HCT116 (cell line): ENCODE measurements at regions not wholly inside any gene's neighbourhood (a gene's known extent, or its start where the extent isn't known, plus 50 kb on each side); places are given as distances from the start of the nearest gene placed in this dataset.

Source experiments
- ATAC-seq: fragments of 200-7000 bp; cut with Tn5 transposase; 2 replicates; pipeline ENCODE4 v1.9.1; 2020; ENCODE audit warnings: mild to moderate bottlenecking, moderate library complexity
- BruUV-seq: library from RNA; stranded (reverse); fragments of 400-500 nt; replicated peaks from 2 replicates; lab custom pipeline; 2021; lab: Mats Ljungman, UMichigan
- CTCF ChIA-PET: fragments of 300-600 bp; sonication (Branson Sonifier 250); formaldehyde crosslinking; loops from one replicate; lab custom pipeline; 2021; ENCODE audit warnings: antibody characterized with exemption; lab: Charles Lee
- POLR2A ChIA-PET: fragments of 300-600, 350-600 bp; sonication (Branson Sonifier 250); formaldehyde crosslinking; loops from one replicate; lab custom pipeline; 2021; ENCODE audit warnings: antibody characterized with exemption; lab: Charles Lee
- RAD21 ChIA-PET, 2 experiments: fragments of 300-600 bp; sonication (Branson Sonifier 250); formaldehyde crosslinking; loops; one replicate each; lab custom pipeline; 2023; ENCODE audit warnings: low total read pairs in 2 of 2; ENCODE audit not compliant: uncharacterized antibody in 2 of 2, unreplicated experiment in 2 of 2, low non-redundant PET in 1 of 2; lab: Charles Lee
- DNase-seq: peaks from one replicate; pipeline ENCODE4 v3.0.0-alpha.2; 2010; ENCODE audit warnings: low read depth, low spot score
- H2AFZ ChIP-seq: fragments of 200-600 bp; shearing (Covaris generic), sonication (generic); 2 replicates; pipeline ENCODE4 v1.6.1; 2017; ENCODE audit warnings: low read depth, mixed run types, mixed read lengths, antibody characterized with exemption, low read length; ENCODE audit not compliant: poor library complexity, severe bottlenecking
- H3K27ac ChIP-seq: 2 replicates; pipeline ENCODE4 v1.5.1; 2012; ENCODE audit warnings: low read depth, low read length
- H3K27me3 ChIP-seq: fragments of 200-600 bp; sonication (generic); 2 replicates; pipeline ENCODE4 v1.6.1; 2016; ENCODE audit warnings: mixed run types, low read length, mixed read lengths; ENCODE audit not compliant: insufficient read depth
- H3K36me3 ChIP-seq, 2 experiments: fragments of 200-500 bp in 1 of 2; fragments of 200-600 bp in 1 of 2; sonication (Bioruptor generic) in 1 of 2; sonication (generic) in 1 of 2; 2 replicates each; pipeline versions ENCODE4 v1.5.1 to v1.6.1; 2014 to 2016; ENCODE audit warnings: low read length in 2 of 2, inconsistent platforms in 1 of 2, mixed read lengths in 1 of 2, mixed run types in 1 of 2; ENCODE audit not compliant: insufficient read depth in 2 of 2, control insufficient read depth in 1 of 2
- H3K4me1 ChIP-seq, 2 experiments: fragments of 200-600 bp in 1 of 2; sonication (generic) in 1 of 2; 2 replicates each; pipeline versions ENCODE4 v1.5.1 to v1.6.1; 2012 to 2017; ENCODE audit warnings: low read length in 2 of 2, inconsistent platforms in 1 of 2, mild to moderate bottlenecking in 1 of 2, mixed read lengths in 1 of 2, mixed run types in 1 of 2, moderate library complexity in 1 of 2; ENCODE audit not compliant: insufficient read depth in 2 of 2, control insufficient read depth in 1 of 2
- H3K4me2 ChIP-seq: fragments of 200-600 bp; sonication (generic); 2 replicates; pipeline ENCODE4 v1.6.1; 2017; ENCODE audit warnings: mixed run types, low read length, mixed read lengths
- H3K4me3 ChIP-seq, 2 experiments: fragments of 200-600 bp in 1 of 2; sonication (generic) in 1 of 2; replicated peaks in 1 of 2; 2 replicates each; pipeline ENCODE4 v1.5.1; 2011 to 2016; ENCODE audit warnings: low read length in 2 of 2, control low read depth in 1 of 2, low read depth in 1 of 2, mild to moderate bottlenecking in 1 of 2, mixed read lengths in 1 of 2, mixed run types in 1 of 2
- H3K79me2 ChIP-seq: fragments of 200-600 bp; sonication (generic); 2 replicates; pipeline ENCODE4 v1.6.1; 2017; ENCODE audit warnings: mild to moderate bottlenecking, mixed run types, low read length, moderate library complexity, mixed read lengths; ENCODE audit not compliant: insufficient read depth
- H3K9ac ChIP-seq: fragments of 200-600 bp; sonication (generic); 2 replicates; pipeline ENCODE4 v1.6.1; 2016; ENCODE audit warnings: low read length, mixed read lengths
- H3K9me2 ChIP-seq: fragments of 200-600 bp; sonication (generic), shearing (Covaris generic); 2 replicates; pipeline ENCODE4 v1.6.1; 2017; ENCODE audit warnings: mixed run types, mild to moderate bottlenecking, moderate library complexity; ENCODE audit not compliant: insufficient read depth
- H3K9me3 ChIP-seq, 2 experiments: fragments of 200-500 bp in 1 of 2; fragments of 200-600 bp in 1 of 2; sonication (Bioruptor generic) in 1 of 2; sonication (generic) in 1 of 2; 2 replicates each; pipeline ENCODE4 v1.6.1; 2014 to 2017; ENCODE audit warnings: low read length in 2 of 2, mixed read lengths in 2 of 2, inconsistent platforms in 1 of 2, low read depth in 1 of 2, mild to moderate bottlenecking in 1 of 2, mixed run types in 1 of 2, moderate library complexity in 1 of 2; ENCODE audit not compliant: control insufficient read depth in 1 of 2, insufficient read depth in 1 of 2
- H4K20me1 ChIP-seq: fragments of 200-600 bp; sonication (generic), shearing (Covaris generic); 2 replicates; pipeline ENCODE4 v1.6.1; 2017; ENCODE audit warnings: mixed run types, mild to moderate bottlenecking, moderate library complexity; ENCODE audit not compliant: insufficient read depth
- TCF7L2 ChIP-seq: IDR thresholded peaks from 2 replicates; pipeline ENCODE4 v1.7.0; 2011; ENCODE audit warnings: borderline replicate concordance, inconsistent platforms; ENCODE audit not compliant: insufficient read depth, insufficient read length; ENCODE audit errors: extremely low read depth
- YY1 ChIP-seq: IDR thresholded peaks from 2 replicates; pipeline ENCODE4 v1.6.1; 2011; ENCODE audit warnings: low read length, low read depth, moderate library complexity, mild to moderate bottlenecking; ENCODE audit not compliant: insufficient replicate concordance; ENCODE audit errors: extremely low read depth
- ZNF274 ChIP-seq: fragments of 200-500 bp; sonication (Bioruptor generic); IDR thresholded peaks from 2 replicates; pipeline ENCODE4 v1.6.1; 2014; ENCODE audit warnings: mild to moderate bottlenecking, low read depth, low read length, inconsistent platforms
- intact Hi-C: fragments of 100-400 bp; cut with micrococcal nuclease; formaldehyde crosslinking; loops from 2 replicates; pipeline ENCODE4 v1.10.0; 2022
- TF ChIP-seq, protein P1 (sequence below): IDR thresholded peaks from 2 replicates; pipeline ENCODE4 v1.6.1; 2011; ENCODE audit warnings: mild to moderate bottlenecking, low read length, moderate library complexity; ENCODE audit not compliant: insufficient replicate concordance; ENCODE audit errors: extremely low read depth

DNA sequence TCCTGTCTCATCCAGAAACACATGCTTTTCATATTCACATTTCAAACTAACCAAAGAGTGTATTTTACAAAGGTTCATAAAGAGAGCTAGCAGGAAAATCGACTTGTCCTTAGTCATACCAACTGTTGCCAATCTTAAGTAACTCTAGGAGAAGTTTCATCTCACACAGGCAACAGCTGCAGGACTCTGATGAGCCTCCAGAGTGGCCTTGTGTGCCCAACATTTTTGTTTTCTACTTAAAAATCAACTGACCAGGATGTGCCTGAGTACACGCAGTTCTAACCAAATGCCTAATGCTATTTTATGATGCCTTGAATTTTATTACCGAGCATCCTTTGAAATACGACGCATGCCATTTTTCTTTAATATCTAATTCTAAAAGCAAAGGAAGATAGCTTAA is 595.9 kb upstream of the LRRTM4 start:
- Histone ChIP-seq H3K4me3 (no peak overlapping the region), H4K20me1 (no peaks in the 10 kb centered on the region; the same call in 1 of the 2 replicates), H3K9ac (no peak overlapping the region), H3K4me2 (no peak overlapping the region), H3K36me3 (no peaks in the 10 kb centered on the region), H2AFZ (no peak overlapping the region), H3K27ac (no peak overlapping the region), H3K4me1 (no peaks in the 10 kb centered on the region), H3K79me2 (no peaks in the 10 kb centered on the region), H3K9me3 (peaks cover under 1 to 18% of the 10 kb centered on the region in 2 experiments; a peak in 2 of 4 replicates), H3K27me3 (no peaks in the 10 kb centered on the region), H3K9me2 (no peaks in the 10 kb centered on the region)
- DNase-seq (no peak), ATAC-seq (no peak)
- ChIA-PET CTCF (no interaction called here), RAD21 (no interaction called here), POLR2A (no interaction called here)
- TF ChIP-seq ZNF274, result no peak
- no peak for TF ChIP-seq TCF7L2
- intact Hi-C loops, result no loop called here
- no TSS peak for BruUV-seq

DNA sequence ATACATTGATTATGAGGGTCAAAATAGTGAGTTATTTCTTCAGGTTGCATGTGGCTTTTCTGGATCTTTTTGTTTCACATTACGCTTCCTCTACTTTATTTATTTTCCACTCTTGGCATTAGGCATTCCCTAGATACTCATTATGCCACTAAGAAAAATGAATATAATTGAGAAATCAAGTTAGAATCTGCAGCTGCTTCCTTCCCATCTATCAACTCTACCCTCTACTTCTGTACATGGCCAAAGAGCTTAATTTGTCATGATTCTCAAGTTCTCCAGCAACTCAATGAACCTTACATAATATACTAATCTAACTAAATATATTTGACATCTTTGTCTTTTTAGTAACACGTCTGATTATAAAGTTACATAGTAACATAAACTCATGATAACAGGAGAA is 598.1 kb upstream of the LRRTM4 start:
- ChIA-PET RAD21 (no interaction called here), POLR2A (no interaction called here), CTCF (no interaction called here)
- intact Hi-C loops, result no loop called here
- Histone ChIP-seq H3K4me1 (no peaks in the 10 kb centered on the region), H4K20me1 (no peaks in the 10 kb centered on the region; the same call in 1 of the 2 replicates), H3K27ac (no peak overlapping the region), H3K9ac (no peak overlapping the region), H3K36me3 (no peaks in the 10 kb centered on the region), H3K9me2 (no peaks in the 10 kb centered on the region), H3K79me2 (no peaks in the 10 kb centered on the region), H3K27me3 (no peaks in the 10 kb centered on the region), H3K4me3 (no peak overlapping the region), H3K9me3 (peaks cover 5 to 13% of the 10 kb centered on the region in 2 experiments; a peak in 1 of 4 replicates), H2AFZ (no peak overlapping the region)
- DNase-seq (no peak), ATAC-seq (no peak)
- no TSS peak for BruUV-seq
- TF ChIP-seq, protein P1, sequence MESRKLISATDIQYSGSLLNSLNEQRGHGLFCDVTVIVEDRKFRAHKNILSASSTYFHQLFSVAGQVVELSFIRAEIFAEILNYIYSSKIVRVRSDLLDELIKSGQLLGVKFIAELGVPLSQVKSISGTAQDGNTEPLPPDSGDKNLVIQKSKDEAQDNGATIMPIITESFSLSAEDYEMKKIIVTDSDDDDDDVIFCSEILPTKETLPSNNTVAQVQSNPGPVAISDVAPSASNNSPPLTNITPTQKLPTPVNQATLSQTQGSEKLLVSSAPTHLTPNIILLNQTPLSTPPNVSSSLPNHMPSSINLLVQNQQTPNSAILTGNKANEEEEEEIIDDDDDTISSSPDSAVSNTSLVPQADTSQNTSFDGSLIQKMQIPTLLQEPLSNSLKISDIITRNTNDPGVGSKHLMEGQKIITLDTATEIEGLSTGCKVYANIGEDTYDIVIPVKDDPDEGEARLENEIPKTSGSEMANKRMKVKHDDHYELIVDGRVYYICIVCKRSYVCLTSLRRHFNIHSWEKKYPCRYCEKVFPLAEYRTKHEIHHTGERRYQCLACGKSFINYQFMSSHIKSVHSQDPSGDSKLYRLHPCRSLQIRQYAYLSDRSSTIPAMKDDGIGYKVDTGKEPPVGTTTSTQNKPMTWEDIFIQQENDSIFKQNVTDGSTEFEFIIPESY, result no peak
- TF ChIP-seq YY1, result no peak
- TF ChIP-seq, all 23 proteins: peak for 0
- no peak overlapping the region for H3K4me2 ChIP-seq
